OCI-M2 (cell line): ENCODE measurements at regions not wholly inside any gene's neighbourhood (a gene's known extent, or its start where the extent isn't known, plus 50 kb on each side); places are given as distances from the start of the nearest gene placed in this dataset.
"Not testable (repeated sequence)": the region's sequence is repeated elsewhere in the genome, so short reads cannot be mapped to it uniquely, and the experiment has no call there.

ENCODE experiments used
- DNase-seq: peaks from one replicate; lab custom pipeline; 2025; ENCODE audit not compliant: unreplicated experiment; lab: John Stamatoyannopoulos, UW

DNA sequence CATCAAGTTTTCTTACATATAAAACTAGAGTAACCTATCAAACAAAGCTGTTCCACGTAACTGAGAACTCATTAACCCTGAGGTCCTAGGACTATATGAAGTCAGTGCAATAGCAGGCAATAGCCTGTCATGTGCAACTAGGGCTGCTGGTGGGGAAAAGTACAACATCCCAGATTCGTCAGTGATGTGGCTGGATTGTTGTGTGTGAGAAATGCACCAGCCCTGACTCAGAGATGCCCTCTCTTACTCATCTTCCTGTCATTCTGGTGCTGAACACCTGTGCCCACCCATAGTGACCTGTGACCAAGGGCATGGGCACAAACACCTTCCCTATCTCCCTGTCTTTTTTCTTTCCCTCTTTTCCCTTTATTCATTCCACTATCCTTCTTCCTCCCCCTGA lies 504.2 kb downstream of the TUBA3C start:
- not testable (repeated sequence) for DNase-seq

DNA sequence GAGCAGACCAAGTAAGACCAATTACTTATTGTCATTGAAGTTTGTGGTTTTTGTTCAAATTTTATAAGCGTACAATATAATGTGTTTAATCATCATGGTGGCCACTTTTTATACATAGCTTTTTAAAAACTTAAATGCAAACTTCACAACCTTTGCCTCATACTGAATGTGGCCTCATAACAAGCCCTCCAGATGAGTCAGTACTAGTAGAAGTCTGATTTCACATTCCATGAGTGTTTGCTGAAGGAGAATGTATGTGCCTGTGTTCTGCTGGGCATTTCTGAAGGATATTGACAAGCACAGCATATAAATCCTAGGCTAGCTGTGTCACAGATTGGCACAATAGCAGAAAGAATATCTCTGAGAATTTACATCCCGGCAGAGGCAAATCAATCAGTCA lies 506.4 kb downstream of the TUBA3C start:
- DNase-seq: not testable (repeated sequence)

DNA sequence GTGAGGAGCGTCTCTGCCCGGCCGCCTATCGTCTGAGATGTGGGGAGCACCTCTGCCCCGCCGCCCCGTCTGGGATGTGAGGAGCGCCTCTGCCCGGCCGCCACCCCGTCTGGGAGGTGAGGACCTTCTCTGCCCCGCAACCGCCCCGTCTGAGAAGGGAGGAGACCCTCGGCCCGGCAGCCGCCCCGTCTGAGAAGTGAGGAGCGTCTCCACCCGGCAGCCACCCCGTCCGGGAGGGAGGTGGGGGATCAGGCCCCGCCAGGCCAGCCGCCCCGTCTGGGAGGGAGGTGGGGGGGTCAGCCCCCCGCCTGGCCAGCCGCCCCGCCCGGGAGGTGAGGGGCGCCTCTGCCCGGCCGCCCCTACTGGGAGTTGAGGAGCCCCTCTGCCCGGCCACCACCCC lies 507.8 kb downstream of the TUBA3C start:
- DNase-seq: not testable (repeated sequence)

DNA sequence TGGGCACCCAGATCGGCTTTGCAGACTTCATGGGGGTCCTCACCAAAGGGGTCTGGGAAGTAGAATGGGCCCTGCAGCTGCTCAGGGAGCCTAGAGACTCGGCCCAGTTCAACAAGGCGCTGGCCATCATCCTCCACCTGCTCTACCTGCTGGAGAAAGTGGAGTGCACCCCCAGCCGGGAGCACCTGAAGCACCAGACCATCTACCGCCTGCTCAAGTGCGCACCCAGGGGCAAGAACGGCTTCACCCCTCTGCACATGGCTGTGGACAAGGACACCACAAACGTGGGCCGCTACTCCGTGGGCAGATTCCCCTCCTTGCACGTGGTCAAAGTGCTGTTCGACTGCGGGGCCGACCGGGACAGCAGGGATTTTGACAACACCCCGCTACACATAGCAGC lies 515.0 kb downstream of the TUBA3C start:
- DNase-seq: not testable (repeated sequence)

- not testable (repeated sequence) for DNase-seq
Observed at GRCh38 chr13:18665716-18666115, 515.9 kb downstream of the TUBA3C start.

- DNase-seq: not testable (repeated sequence)
Observed at GRCh38 chr13:18665124-18665523, 516.5 kb downstream of the TUBA3C start.

DNA sequence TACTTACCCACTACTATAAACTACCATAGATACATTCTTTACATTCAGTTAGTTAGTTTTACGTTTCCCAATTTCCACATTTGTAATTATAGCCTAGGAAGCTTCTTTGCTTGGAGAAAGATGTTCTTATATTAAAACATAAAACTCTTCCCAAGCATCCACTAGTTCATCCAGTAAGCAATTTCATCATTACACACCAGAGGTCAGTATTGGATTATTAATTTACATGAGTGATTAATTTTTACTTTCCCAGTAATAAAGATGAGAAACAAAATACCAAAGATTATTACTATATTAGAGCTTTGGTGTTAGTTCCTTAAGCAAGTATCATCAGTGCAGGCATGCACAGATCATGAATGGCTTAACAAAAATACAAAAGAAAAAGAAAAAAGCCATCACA lies 518.4 kb downstream of the TUBA3C start:
- DNase-seq: not testable (repeated sequence)

DNA sequence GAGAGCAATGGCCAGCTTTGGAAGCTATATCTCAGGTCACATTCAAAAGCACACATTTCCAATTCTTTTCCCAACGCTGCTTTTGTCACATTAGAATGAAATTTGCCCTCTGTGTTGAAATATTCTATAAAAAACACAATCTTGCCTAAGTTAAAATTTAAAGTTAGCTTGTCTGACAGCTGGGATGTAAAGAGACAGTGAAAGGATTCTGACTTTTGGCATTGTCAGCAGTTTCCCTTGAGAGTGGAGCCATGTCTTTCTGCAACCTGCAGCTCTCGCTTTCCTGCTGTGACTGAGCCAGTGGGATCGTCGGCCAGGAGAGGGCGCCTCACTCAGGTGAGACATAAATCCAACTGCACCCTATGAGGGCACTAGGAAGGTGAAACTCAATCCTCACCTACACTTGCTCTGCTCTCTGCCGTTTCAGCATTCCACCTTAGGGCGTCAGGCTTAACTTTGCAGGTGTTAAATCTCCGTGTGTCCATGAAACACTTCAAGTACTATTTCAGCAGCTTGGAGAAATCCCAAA lies 537.9 kb downstream of the TUBA3C start:
- not testable (repeated sequence) for DNase-seq

GRCh38 chr13:18628928-18629327 lies 552.7 kb downstream of the TUBA3C start:
- not testable (repeated sequence) for DNase-seq

GRCh38 chr13:18628428-18628827 lies 553.2 kb downstream of the TUBA3C start:
- DNase-seq: no peak

DNA sequence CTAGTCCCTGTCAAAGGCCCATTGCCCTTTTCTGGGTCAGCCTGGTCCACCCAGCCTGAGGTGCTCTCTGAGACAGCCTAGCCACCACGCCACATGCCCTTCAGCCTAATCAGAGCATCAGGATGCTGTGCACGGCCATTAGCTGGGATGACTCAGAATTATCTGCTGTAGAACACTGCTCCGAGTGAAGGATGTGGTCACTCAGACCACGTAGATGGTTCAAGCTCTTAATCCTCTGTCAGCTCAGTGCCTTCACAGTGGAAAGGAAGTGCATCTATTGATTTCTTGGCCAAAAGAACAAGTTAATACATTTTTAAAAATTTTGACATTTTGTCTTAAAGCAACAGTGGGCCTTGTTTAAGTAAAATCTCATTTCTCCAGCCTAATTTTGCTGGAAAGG lies 557.6 kb downstream of the TUBA3C start:
- DNase-seq: not testable (repeated sequence)

- not testable (repeated sequence) for DNase-seq
Observed at GRCh38 chr13:18618442-18618841, 563.2 kb downstream of the TUBA3C start.

DNA sequence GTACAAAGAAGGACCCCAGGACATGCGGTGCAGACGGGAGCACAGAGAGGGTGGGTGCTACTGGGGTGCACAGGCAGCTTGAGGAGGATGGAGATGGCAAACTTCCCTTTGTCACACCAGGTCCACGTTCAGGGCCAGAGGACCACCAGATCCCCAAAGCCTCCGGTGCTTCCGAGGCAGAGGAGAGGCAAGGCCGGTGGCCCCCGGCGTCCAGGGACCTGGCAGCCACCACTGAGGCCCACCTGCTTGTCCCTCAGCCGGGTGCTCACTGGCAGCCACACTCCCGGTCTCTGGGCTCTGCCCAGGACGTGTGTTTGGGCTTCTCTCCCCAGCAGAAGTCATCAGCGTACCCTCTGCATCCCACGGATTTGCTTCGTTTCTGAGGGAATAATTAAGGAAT lies 571.1 kb downstream of the TUBA3C start:
- not testable (repeated sequence) for DNase-seq

GRCh38 chr13:18609371-18609770 lies 572.3 kb downstream of the TUBA3C start:
- not testable (repeated sequence) for DNase-seq

GRCh38 chr13:18608851-18609250 lies 572.8 kb downstream of the TUBA3C start:
- not testable (repeated sequence) for DNase-seq

GRCh38 chr13:18600366-18600765 lies 581.3 kb downstream of the TUBA3C start:
- DNase-seq: not testable (repeated sequence)

- DNase-seq: not testable (repeated sequence)
Observed at GRCh38 chr13:18599791-18600211, 581.8 kb downstream of the TUBA3C start.

DNA sequence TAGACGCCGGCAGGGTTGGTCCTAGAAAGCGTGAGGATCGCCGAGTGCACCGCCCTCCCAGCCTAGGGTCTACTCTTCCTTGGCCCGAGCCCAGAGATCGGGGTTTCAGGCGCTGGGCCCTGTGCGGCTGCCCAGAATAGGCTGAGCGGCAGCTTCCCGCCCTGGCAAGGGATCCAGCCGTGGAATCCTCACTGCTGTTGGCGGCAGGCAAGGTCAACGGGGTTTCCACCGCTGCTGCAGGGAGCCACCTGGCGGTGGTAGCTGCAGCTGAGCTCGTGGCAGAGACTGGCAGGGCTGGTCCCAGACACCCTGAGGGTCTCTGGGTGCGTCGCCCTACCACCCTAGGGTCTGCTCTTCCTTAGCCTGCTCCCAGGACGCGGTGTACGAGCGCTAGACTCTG lies 583.1 kb downstream of the TUBA3C start:
- not testable (repeated sequence) for DNase-seq

DNA sequence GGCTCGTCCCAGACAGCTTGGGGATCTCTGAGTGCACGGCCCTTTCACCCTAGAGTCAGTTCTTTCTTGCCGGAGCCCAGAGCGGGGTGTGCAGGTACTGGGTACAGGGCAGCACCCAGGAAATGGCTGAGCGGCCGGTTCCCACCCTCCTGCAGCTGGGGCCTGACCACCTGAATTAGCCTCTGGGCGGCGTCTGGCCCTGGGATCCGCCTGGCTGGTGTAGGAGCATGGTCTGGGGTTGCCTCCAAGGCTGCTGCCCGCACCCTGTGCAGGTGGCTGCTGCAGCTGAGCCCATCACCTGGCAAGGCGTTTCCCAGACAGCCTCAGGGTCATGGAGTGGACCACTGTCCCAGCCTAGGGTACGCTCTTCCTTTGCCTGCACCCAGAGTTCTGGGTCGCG lies 583.7 kb downstream of the TUBA3C start:
- DNase-seq: not testable (repeated sequence)

DNA sequence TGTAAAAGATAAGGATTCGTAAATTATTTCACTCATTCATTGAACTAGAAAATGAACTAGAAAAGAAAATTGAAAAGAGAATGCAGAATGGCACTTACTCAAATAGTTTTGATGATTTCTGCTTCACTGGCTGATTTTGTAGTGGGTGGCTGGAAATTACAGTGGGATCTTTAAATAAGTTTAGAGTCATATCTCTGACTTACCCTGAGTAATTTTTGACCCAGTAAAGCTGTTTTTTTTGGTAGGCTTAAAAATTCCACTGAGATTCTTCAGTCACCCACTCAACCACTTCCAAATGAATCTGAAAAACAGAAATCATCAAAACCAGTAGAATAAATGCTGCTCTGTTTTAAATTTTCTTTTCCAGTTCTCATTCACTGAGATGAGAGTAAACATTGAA lies 604.5 kb downstream of the TUBA3C start:
- DNase-seq: not testable (repeated sequence)

DNA sequence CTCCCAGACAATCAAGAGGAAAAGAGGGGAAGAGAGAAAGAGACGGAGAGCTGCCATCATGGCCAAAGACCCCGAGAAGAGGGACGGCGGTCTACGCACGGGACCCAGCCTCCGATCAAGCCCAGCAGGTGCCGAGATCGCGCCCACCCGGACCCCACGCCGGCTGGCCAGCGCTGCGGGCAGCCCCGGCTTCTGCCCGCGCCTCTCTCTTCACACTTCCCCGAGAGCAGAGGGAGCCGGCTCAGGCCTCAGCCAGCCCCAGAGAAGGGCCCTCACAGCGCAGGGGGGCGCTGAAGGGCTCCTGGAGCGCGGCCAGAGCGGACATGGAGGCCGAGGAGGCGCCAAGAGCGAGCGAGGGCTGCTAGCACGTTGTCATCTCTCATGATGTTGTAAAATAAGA lies 613.7 kb downstream of the TUBA3C start:
- DNase-seq: not testable (repeated sequence)
